Heart left ventricle (tissue), 16 donors: ENCODE measurements at regions not wholly inside any gene's neighbourhood (a gene's known extent, or its start where the extent isn't known, plus 50 kb on each side); places are given as distances from the start of the nearest gene placed in this dataset.
A peak's percentile ranks its signal among the peaks of the same experiment; 100 is the strongest.
"Not testable (repeated sequence)": the region's sequence is repeated elsewhere in the genome, so short reads cannot be mapped to it uniquely, and the experiment has no call there.

ENCODE experiments used
- ATAC-seq, 4 donors: fragments of 200-7000 bp; cut with Tn5 transposase; one replicate each; pipeline ENCODE4 v1.9.1; 2020 to 2022; ENCODE audit warnings: moderate library complexity in 4 of 4, mild to moderate bottlenecking in 3 of 4, moderate number of reproducible peaks in 1 of 4
- DNase-seq, 5 donors: peaks; one replicate each; pipeline ENCODE4 v3.0.0-alpha.2; 2020
- H3K27ac ChIP-seq, 12 donors: fragments of 200-600 bp; sonication (generic) in 4 of 12; one replicate each; pipeline versions ENCODE4 v1.5.0 to v1.8.0; 2016 to 2022; ENCODE audit warnings: mild to moderate bottlenecking in 2 of 12
- H3K27me3 ChIP-seq, 9 donors: fragments of 200-600 bp; sonication (generic) in 2 of 9; one replicate each; pipeline versions ENCODE4 v1.5.1 to v1.8.0; 2016 to 2022; ENCODE audit warnings: mild to moderate bottlenecking in 3 of 9
- H3K36me3 ChIP-seq, 9 donors: fragments of 200-600 bp; sonication (generic) in 2 of 9; one replicate each; pipeline versions ENCODE4 v1.5.0 to v1.8.0; 2018 to 2022; ENCODE audit warnings: mild to moderate bottlenecking in 2 of 9
- H3K4me1 ChIP-seq, 12 donors: fragments of 200-600 bp; sonication (generic) in 4 of 12; one replicate each; pipeline versions ENCODE4 v1.5.0 to v1.8.0; 2016 to 2022; ENCODE audit warnings: mild to moderate bottlenecking in 3 of 12
- H3K4me3 ChIP-seq, 12 donors: fragments of 200-600 bp; sonication (generic) in 4 of 12; one replicate each; pipeline versions ENCODE4 v1.5.0 to v1.8.0; 2017 to 2022; ENCODE audit warnings: mild to moderate bottlenecking in 9 of 12, moderate library complexity in 4 of 12
- H3K9me3 ChIP-seq, 12 donors: fragments of 200-600 bp; sonication (generic) in 4 of 12; one replicate each; pipeline versions ENCODE4 v1.5.0 to v1.8.0; 2016 to 2022; ENCODE audit warnings: mild to moderate bottlenecking in 1 of 12
- CTCF ChIP-seq, 12 donors: fragments of 200-600 bp; sonication (generic) in 4 of 12; IDR thresholded peaks; one replicate each; pipeline versions ENCODE4 v1.5.0 to v1.8.0; 2018 to 2022; ENCODE audit warnings: antibody characterized with exemption in 12 of 12, mild to moderate bottlenecking in 5 of 12
- POLR2A ChIP-seq, 2 donors: fragments of 450-650 bp; IDR thresholded peaks; one replicate each; pipeline ENCODE4 v1.6.1; 2017; ENCODE audit warnings: antibody characterized with exemption in 2 of 2, mild to moderate bottlenecking in 2 of 2, moderate library complexity in 2 of 2
- WGBS, 4 donors: extraction: QIAGEN DNeasy Blood & Tissue Kit in 2 of 4; methylation state at CpG; one replicate each; pipeline versions ENCODE4 v1.1.5 to v1.1.7; 2013 to 2018; 5-methylcytosine and 5-hydroxymethylcytosine counted together
- intact Hi-C, 10 donors: fragments of 100-400 bp; cut with DNase I; formaldehyde crosslinking; loops; one replicate each; pipeline versions ENCODE4 v1.11.1 to v1.14.2; 2022
- donor health status: ischemic (EF 13 %, LVEDD 7.1; RV severe dilation, severe dysfunction).
- donor health status: healthy with polysubstance abuse.
- donor health status: DM: no; HTN: yes; CAD: no.
- donor health status: DM: no; HTN: no; CAD: no.
- donor health status: ischemic (EF 25% LVEDD 6.9; RV normal size, moderate dysfunction).
- donor health status: ischemic (EF 25% LVEDD 5.7; RV mildly dilated, moderate dysfunction).
- donor health status: healthy.
- donor health status: DM: yes; HTN: yes; CAD: no.
- donor health status: ischemic (EF 35%, LVEDD 5.7; RV mildly dilated, moderate dysfunction).
- donor health status: nonischemic (EF 11% LVEDD 7.7; RV severe dilation, severe dysfunction).
- donor health status: DM: yes; HTN: yes; CAD: no.
- donor health status: PGD.
- donor health status: ischemic (EF 29% LVEDD 5.4; RV normal size, mild dysfunction).
- donor health status: nonischemic (EF 23%, LVEDD 6.1; RV moderate dilation, normal function).

GRCh38 chr4:42252315-42252714 is 99.9 kb upstream of the BEND4 start:
- H3K27me3 ChIP-seq = peaks cover 0 to 5% (median 0%) of the 10 kb centered on the region in 9 donors
- no peak overlapping the region for H3K4me3 ChIP-seq
- TF ChIP-seq CTCF (IDR thresholded peaks at IDR 0.05) (no peak), POLR2A (IDR thresholded peaks at IDR 0.05) (no peak)
- ATAC-seq (no peak), DNase-seq (no peak)
- WGBS, 4 donors = 76 to 81% (median 77%) methylated on average over 3 of the region's 3 CpGs
- intact Hi-C loops = no loop called here
- no peaks in the 10 kb centered on the region for H3K36me3 ChIP-seq
- no peaks in the 10 kb centered on the region for H3K9me3 ChIP-seq
- no peak overlapping the region for H3K27ac ChIP-seq
- no peaks in the 10 kb centered on the region for H3K4me1 ChIP-seq

DNA sequence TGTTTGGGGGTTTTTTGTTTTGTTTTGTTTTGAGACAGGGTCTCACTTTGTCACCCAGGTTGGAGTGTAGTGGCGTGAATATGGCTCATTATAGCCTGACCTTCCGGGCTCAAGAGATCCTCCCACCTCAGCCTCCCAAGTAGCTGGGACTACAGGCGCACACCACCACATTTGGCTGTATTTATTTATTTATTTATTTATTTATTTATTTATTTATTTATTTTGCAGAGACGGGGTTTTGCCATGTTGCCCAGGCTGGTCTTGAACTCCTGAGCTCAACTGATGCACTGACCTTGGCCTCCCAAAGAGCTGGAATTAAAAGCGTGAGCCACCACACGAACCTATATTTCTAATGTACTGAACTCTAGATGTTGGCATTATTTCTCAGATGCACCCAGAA is 105.2 kb upstream of the BEND4 start:
- intact Hi-C loops, ATAC-seq, H3K9me3 ChIP-seq, H3K4me3 ChIP-seq, H3K4me1 ChIP-seq, H3K36me3 ChIP-seq, DNase-seq, H3K27ac ChIP-seq, H3K27me3 ChIP-seq: not testable (repeated sequence)
- 92 to 96% (median 94%) methylated on average over 6 of the region's 6 CpGs for WGBS, 4 donors

DNA sequence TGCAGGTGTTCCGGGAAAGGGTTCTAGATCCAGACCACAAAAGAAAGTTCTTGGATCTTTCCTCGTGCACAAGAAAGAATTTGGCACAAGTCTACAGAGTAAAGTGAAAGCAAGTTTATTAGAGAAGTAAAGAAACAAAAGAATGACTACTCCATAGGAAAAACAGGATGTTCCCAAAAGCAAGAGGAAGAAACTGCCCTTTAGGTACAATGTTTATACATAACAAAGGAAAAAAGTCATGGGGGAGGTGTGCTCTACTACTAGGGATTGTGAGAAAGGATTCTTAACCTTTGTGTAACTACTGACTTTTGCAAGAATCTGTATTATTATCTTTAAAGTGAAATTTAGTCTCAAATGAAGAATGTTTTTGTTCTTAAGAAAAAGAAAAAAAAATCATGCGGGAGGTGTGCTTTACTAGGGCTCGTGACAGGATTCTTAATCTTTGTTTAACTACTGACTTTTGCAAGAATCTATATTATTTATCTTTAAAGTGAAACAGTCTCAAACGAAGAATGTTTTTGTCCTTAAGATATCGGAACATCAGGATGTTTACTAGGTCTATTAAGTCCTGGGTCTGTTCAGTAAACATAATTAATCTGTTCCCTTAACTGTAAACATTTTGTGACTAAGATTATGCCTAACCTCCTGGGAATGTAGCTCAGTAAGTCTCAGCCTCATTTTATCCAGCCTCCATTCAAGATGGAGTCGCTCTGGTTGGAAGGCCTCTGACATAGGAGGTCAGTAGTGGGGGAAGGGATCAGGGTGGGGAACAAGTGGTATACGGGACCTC is 110.4 kb upstream of the BEND4 start:
- DNase-seq (no peak), ATAC-seq (peak in 1 of 4 donors; percentile 52)
- H3K9me3 ChIP-seq = no peaks in the 10 kb centered on the region
- no peaks in the 10 kb centered on the region for H3K36me3 ChIP-seq
- whole genome bisulfite sequencing, 4 donors = 67 to 74% (median 71%) methylated on average over 8 of the region's 8 CpGs
- no peak overlapping the region for H3K4me3 ChIP-seq
- peaks cover 0 to 4% (median 0%) of the 10 kb centered on the region in 12 donors for H3K4me1 ChIP-seq
- intact Hi-C loops = no loop called here
- H3K27ac ChIP-seq = peak overlapping the region in 7 of 12 donors; percentile 18 to 58 (median 36)
- TF ChIP-seq POLR2A (IDR thresholded peaks at IDR 0.05) (no peak), CTCF (IDR thresholded peaks at IDR 0.05) (no peak)
- H3K27me3 ChIP-seq = no peaks in the 10 kb centered on the region

DNA sequence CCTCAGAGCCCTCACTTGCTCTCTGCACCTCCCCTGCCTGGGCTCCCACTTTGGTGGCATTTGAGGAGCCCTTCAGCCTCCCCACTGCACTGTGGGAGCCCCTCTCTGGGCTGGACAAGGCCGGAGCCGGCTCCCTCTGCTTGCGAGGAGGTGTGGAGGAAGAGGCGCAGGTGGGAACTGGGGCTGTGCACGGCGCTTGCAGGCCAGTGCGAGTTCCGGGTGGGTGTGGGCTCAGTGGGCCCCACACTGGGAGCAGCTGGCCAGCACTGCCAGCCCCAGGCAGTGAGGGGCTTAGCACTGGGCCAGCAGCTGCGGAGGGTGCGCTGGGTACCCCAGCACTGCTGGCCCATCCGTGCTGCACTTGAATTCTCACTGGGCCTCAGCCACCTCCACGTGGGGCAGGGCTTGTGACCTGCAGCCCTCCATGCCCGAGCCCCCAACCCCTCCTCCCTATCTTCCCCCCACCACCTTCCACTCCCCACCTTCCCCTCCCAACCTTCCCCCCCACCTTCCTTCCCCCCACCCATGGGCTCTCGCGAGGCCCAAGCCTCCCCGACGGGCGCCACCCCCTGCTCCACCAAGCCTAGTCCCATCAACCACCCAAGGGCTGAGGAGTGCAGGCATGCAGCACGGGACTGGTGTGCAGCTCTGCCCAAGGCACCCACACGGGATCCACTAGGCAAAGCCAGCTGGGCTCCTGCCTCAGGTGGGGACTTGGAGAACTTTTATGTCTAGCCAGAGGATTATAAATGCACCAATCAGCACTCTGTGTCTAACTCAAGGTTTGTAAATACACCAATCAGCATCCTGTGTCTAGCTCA is 113.5 kb upstream of the BEND4 start:
- DNase-seq (no peak), ATAC-seq (no peak)
- no peaks in the 10 kb centered on the region for H3K9me3 ChIP-seq
- WGBS, 4 donors = 90 to 97% (median 93%) methylated on average over 16 to 20 of the region's 20 CpGs
- no peaks in the 10 kb centered on the region for H3K27me3 ChIP-seq
- intact Hi-C loops = no loop called here
- no peak overlapping the region for H3K27ac ChIP-seq
- TF ChIP-seq CTCF (IDR thresholded peaks at IDR 0.05) (no peak), POLR2A (IDR thresholded peaks at IDR 0.05) (no peak)
- H3K4me3 ChIP-seq = no peak overlapping the region
- no peaks in the 10 kb centered on the region for H3K36me3 ChIP-seq
- peaks cover 0 to 4% (median 0%) of the 10 kb centered on the region in 12 donors for H3K4me1 ChIP-seq
